GM23248 (cell line): ENCODE measurements at regions not wholly inside any gene's neighbourhood (a gene's known extent, or its start where the extent isn't known, plus 50 kb on each side); places are given as distances from the start of the nearest gene placed in this dataset.
"Not testable (repeated sequence)": the region's sequence is repeated elsewhere in the genome, so short reads cannot be mapped to it uniquely, and the experiment has no call there.

Source experiments
- DNase-seq: peaks from one replicate; pipeline ENCODE4 v3.0.0-alpha.2; 2015
- H2AFZ ChIP-seq: fragments of 200-600 bp; sonication (generic); 2 replicates; pipeline ENCODE4 v1.6.1; 2016; ENCODE audit warnings: antibody characterized with exemption
- H3F3A ChIP-seq: fragments of 200-600 bp; sonication (generic); 2 replicates; pipeline ENCODE4 v1.6.1; 2016; ENCODE audit warnings: mild to moderate bottlenecking, antibody characterized with exemption, mixed run types; ENCODE audit not compliant: insufficient read depth
- H3K27ac ChIP-seq: fragments of 200-600 bp; sonication (generic); 2 replicates; pipeline ENCODE4 v1.5.1; 2016; ENCODE audit warnings: mild to moderate bottlenecking
- H3K27me3 ChIP-seq: fragments of 200-600 bp; sonication (generic); replicated peaks from 2 replicates; pipeline ENCODE4 v1.6.1; 2016; ENCODE audit warnings: mild to moderate bottlenecking; ENCODE audit not compliant: insufficient read depth
- H3K36me3 ChIP-seq: fragments of 200-600 bp; sonication (generic); 2 replicates; pipeline ENCODE4 v1.6.1; 2016; ENCODE audit warnings: low read depth, mild to moderate bottlenecking
- H3K4me1 ChIP-seq: fragments of 200-600 bp; sonication (generic); 2 replicates; pipeline ENCODE4 v1.6.1; 2016; ENCODE audit warnings: mild to moderate bottlenecking; ENCODE audit not compliant: insufficient read depth
- H3K4me2 ChIP-seq: fragments of 200-600 bp; sonication (generic); one replicate; pipeline ENCODE4 v1.6.1; 2016; ENCODE audit warnings: mild to moderate bottlenecking; ENCODE audit not compliant: unreplicated experiment
- H3K4me3 ChIP-seq: fragments of 200-600 bp; sonication (generic); 2 replicates; pipeline ENCODE4 v1.5.1; 2016; ENCODE audit warnings: mild to moderate bottlenecking
- H3K79me2 ChIP-seq: fragments of 200-600 bp; sonication (generic); 2 replicates; pipeline ENCODE4 v1.6.1; 2016; ENCODE audit warnings: mild to moderate bottlenecking; ENCODE audit not compliant: insufficient read depth
- H3K9ac ChIP-seq: fragments of 200-600 bp; sonication (generic); 2 replicates; pipeline ENCODE4 v1.6.1; 2016; ENCODE audit warnings: mild to moderate bottlenecking
- H3K9me2 ChIP-seq: fragments of 200-600 bp; sonication (generic); 2 replicates; pipeline ENCODE4 v1.6.1; 2016; ENCODE audit warnings: mixed run types, mild to moderate bottlenecking, moderate library complexity; ENCODE audit not compliant: insufficient read depth
- H3K9me3 ChIP-seq: fragments of 200-600 bp; sonication (generic); one replicate; pipeline ENCODE4 v1.6.1; 2017; ENCODE audit warnings: low read depth
- H4K20me1 ChIP-seq: fragments of 200-600 bp; sonication (generic); 2 replicates; pipeline ENCODE4 v1.6.0; 2016; ENCODE audit not compliant: insufficient read depth
- EZH2 ChIP-seq: fragments of 200-600 bp; sonication (generic); IDR thresholded peaks from 2 replicates; pipeline ENCODE4 v1.6.1; 2018; ENCODE audit warnings: antibody characterized with exemption, mild to moderate bottlenecking; ENCODE audit not compliant: insufficient read depth, poor library complexity, severe bottlenecking
- EZH2phosphoT487 ChIP-seq: fragments of 200-600 bp; sonication (generic); IDR thresholded peaks from 2 replicates; pipeline ENCODE4 v1.6.1; 2018; ENCODE audit warnings: antibody characterized with exemption, moderate library complexity, mild to moderate bottlenecking, low read depth; ENCODE audit not compliant: insufficient read depth
- WGBS, 2 experiments: methylation state at CpG; one replicate each; pipeline ENCODE4 v1.1.6; 2015 to 2017; ENCODE audit warnings: low lambda C conversion rate in 2 of 2, low coverage in 1 of 2; ENCODE audit errors: missing lambda C conversion rate in 2 of 2; 5-methylcytosine and 5-hydroxymethylcytosine counted together
- in situ Hi-C: fragments of 300-500 bp; cut with MboI; formaldehyde crosslinking; loops from 2 replicates; pipeline ENCODE4 v1.15.0; 2020

DNA sequence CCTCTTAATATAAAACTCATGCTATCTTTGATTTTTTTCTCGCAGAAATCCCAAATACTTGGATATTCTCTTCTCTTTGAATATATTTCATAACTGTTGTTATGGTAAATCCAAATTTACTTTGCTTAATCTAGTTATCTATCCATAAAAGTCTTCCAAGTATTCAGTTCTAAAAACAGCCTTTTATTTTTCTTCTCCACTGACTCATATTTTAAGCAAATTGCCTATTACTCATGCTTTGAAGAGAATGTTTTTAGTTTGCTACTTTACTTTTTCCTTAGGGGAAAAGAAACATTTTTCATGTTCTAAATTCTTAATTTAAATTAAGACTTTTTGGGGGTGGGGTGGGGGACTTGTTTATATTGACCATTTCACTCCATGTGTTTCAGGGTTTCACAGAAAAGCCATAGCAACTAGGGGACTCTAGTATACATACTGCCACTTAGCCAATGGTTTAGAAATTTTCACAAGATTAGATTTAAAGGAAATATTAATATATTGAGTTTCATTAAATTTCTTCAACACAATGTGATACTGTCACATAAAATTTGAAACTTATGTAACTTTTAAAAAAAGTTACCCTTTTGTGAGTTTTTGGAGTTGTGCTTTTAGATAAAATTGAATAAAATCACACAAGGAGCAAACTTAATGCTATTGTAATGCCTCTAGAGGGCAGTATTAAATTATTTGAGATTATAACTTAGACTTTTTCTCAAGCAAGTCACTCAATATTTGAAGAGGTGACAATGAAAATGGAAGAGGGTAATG is 545.8 kb upstream of the ARRDC3 start:
- Histone ChIP-seq H3K9me3 (no peaks in the 10 kb centered on the region), H3K4me1 (peaks cover 8% of the 10 kb centered on the region), H3K36me3 (no peaks in the 10 kb centered on the region), H3K4me3 (0 out of 2 replicates have a peak overlapping the region, but pooled peaks have one; percentile 22), H3K4me2 (peak overlapping the region; percentile 60), H3K27me3 (no peaks in the 10 kb centered on the region), H3K9ac (no peak overlapping the region), H3K9me2 (no peaks in the 10 kb centered on the region), H3K79me2 (no peaks in the 10 kb centered on the region), H2AFZ (no peak overlapping the region), H4K20me1 (no peaks in the 10 kb centered on the region), H3F3A (no peaks in the 10 kb centered on the region), H3K27ac (no peak overlapping the region)
- in situ Hi-C loops, result no loop called here
- peak; percentile 58 for DNase-seq
- WGBS, 2 experiments, result 8% methylated on average over 1 of the region's 1 CpG
- no peak for TF ChIP-seq EZH2
- TF ChIP-seq EZH2phosphoT487, result no peak

DNA sequence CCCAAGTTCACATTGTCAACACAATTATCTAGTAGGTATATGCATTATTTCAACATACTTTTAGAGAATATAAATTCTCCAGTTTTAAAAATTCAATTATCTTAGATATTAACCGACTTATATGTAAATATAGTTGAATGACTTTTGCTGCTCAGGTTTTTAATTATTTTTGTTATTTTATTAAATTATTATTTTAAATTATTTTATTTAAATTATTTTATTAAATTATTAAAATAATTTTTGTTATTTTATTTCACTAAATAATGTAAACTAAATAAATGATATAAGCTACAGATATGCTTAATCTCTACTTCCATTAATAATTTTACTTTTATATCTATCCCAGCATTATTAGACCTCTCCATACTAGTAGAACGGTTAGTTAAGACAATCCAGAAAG is 544.3 kb upstream of the ARRDC3 start:
- H3K27ac ChIP-seq, result no peak overlapping the region
- H2AFZ ChIP-seq, result no peak overlapping the region
- H3K4me2 ChIP-seq, result no peak overlapping the region
- H3K4me1 ChIP-seq, result peaks cover 8% of the 10 kb centered on the region
- TF ChIP-seq EZH2 (no peak), EZH2phosphoT487 (no peak)
- no peaks in the 10 kb centered on the region for H3K36me3 ChIP-seq
- no peaks in the 10 kb centered on the region for H3K9me3 ChIP-seq
- H3K9ac ChIP-seq, result no peak overlapping the region
- no peaks in the 10 kb centered on the region for H4K20me1 ChIP-seq
- no peaks in the 10 kb centered on the region for H3K79me2 ChIP-seq
- H3F3A ChIP-seq, result no peaks in the 10 kb centered on the region
- 86 to 94% methylated on average over 2 of the region's 2 CpGs for WGBS, 2 experiments
- no peak overlapping the region for H3K4me3 ChIP-seq
- no peaks in the 10 kb centered on the region for H3K27me3 ChIP-seq
- no peak for DNase-seq
- H3K9me2 ChIP-seq, result no peaks in the 10 kb centered on the region
- in situ Hi-C loops, result no loop called here

DNA sequence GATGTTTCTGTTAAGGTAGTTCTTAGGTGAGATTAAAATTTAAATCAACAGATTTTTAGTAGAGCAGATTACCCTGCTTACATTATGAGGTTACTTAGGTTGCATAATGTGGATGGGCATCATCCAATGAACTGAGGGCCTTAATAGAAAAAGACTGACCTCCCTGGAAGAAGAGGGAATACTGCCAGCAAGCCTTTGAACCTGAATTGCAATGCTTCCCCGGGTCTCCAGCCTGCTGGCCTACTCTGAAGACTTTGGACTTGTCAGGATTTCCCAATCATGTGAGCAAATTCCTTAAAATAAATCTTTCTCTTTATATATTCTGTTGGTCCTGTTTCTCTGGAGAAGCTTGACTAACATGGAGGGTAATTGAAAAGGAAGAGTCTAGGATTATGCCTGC is 542.1 kb upstream of the ARRDC3 start:
- Histone ChIP-seq H3K36me3 (no peaks in the 10 kb centered on the region), H3K79me2 (no peaks in the 10 kb centered on the region), H3F3A (no peaks in the 10 kb centered on the region), H3K4me2 (no peak overlapping the region), H3K4me3 (no peak overlapping the region), H3K9me2 (no peaks in the 10 kb centered on the region), H4K20me1 (no peaks in the 10 kb centered on the region), H3K27me3 (no peaks in the 10 kb centered on the region), H3K4me1 (peaks cover 8% of the 10 kb centered on the region), H2AFZ (no peak overlapping the region), H3K9ac (no peak overlapping the region), H3K27ac (no peak overlapping the region), H3K9me3 (no peaks in the 10 kb centered on the region)
- 0% methylated on average over 1 of the region's 1 CpG for WGBS, 2 experiments
- in situ Hi-C loops, result no loop called here
- DNase-seq, result no peak
- TF ChIP-seq EZH2, result no peak
- TF ChIP-seq EZH2phosphoT487, result no peak

DNA sequence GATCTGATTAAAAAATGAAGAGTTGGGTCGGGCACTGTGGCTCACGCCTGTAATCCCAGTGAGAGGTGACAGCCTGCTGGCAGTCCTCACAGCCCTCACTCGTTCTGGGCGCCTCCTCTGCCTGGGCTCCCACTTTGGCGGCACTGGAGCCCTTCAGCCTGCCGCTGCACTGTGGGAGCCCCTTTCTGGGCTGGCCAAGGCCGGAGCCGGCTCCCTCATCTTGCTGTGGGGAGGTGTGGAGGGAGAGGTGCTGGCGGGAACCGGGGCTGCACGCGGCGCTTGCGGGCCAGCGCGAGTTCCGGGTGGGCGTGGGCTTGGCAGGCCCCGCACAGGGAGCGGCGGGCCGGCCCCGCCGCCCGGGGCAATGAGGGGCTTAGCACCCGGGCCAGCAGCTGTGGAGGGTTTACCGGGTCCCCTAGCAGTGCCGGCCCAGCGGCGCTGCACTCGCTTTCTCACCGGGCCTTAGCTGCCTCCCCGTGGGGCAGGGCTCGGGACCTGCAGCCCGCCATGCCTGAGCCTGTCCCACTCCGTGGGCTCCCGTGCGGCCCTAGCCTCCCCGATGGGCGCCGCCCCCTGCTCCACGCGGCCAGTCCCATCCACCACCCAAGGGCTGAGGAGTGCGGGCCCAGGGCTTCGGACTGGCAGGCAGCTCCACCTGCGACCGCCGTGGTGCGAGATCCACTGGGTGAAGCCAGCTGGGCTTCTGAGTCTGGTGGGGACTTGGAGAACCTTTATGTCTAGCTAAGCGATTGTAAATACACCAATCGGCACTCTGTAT is 534.1 kb upstream of the ARRDC3 start:
- H3K36me3 ChIP-seq, H3K4me3 ChIP-seq, H3K27me3 ChIP-seq, H3K4me1 ChIP-seq, H3K79me2 ChIP-seq, H2AFZ ChIP-seq, H3K4me2 ChIP-seq, H3K9ac ChIP-seq, H3K27ac ChIP-seq, DNase-seq, H3F3A ChIP-seq, in situ Hi-C loops, H4K20me1 ChIP-seq, H3K9me2 ChIP-seq, H3K9me3 ChIP-seq: not testable (repeated sequence)
- whole genome bisulfite sequencing, 2 experiments, result 88% methylated on average over 32 to 35 of the region's 51 CpGs
